ENCODE measurements at regions not wholly inside any gene's neighbourhood (a gene's known extent, or its start where the extent isn't known, plus 50 kb on each side); places are given as distances from the start of the nearest gene placed in this dataset.
"Not testable (repeated sequence)": the region's sequence is repeated elsewhere in the genome, so short reads cannot be mapped to it uniquely, and the experiment has no call there.

DNA sequence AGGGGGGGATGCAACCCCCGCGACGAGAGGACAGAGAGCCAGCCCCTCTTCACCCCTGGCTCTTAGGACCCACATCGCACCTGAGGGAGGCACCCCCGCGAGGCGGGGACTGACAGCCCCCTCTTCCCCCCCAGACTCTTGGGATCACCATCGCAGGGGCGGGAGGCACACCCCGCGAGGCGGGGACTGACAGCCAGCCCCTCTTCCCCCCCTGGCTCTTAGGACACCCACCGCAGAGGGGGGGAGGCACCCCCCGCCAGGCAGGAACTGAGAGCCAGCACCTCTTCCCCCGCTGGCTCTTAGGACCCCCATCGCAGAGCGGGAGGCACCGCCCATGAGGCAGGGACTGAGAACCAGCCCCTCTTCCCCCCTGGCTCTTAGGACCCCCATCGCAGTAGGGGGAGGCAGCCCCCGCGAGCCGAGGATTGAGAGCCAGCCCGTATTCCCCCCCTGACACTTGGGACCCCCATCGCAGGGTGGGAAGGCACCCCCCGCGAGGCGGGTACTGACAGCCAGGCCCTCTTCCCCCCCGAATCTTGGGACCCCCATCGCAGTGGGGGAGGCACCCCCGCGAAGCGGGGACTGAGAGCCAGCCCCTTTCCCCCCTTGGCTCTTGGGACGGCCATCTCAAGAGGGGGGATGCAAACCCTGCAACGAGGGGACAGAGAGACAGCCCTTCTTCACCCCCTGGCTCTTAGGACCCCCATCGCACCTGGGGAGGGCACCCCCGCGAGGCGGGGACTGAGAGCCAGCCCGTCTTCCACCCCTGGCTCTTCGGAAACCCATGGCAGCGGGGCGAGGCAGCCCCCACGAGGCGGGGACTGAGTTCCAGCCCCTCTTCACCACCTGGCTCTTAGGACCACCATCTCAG lies 2425.1 kb upstream of the PCDH20 start:
- DNase-seq, result no peak

GRCh38 chr13:63838366-63839110 lies 2422.9 kb upstream of the PCDH20 start:
- no peak for DNase-seq

DNA sequence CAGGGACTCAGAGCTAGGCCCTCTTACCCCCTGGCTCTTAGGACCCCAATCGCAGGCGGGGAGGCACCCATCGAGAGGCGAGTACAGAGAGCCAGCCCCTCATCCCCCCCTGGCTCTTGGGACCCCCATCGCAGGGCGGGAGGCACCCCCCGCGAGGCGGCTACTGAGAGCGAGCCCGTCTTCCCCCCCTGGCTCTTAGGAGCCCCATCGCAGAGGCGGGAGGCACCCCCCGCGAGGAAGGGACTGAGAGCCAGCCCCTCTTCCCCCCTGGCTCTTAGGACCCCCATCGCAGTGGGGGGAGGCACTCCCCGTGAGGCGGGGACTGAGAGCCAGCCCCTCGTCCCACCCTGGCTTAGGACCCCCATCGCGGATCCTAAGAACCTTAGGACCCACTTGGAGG lies 2422.1 kb upstream of the PCDH20 start:
- not testable (repeated sequence) for DNase-seq

GRCh38 chr13:63829609-63830008 lies 2414.0 kb upstream of the PCDH20 start:
- not testable (repeated sequence) for DNase-seq

DNA sequence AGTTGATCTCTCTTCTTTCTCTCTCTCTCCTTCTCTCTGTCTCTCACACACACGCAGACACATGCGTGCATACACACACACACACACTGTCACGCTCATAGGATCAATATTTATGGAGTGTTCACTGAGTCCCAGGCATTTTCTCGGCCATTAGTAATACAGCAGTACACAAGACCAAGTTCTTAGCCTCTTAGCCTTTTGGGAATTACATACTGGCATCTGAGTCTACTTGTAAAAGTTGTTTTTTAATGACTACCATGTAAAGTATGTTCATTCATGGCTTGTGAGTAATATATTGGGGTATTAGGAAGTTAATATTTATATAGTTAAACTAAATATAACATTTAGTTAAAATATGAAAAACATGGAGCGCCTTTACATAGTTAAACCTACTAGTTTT lies 2406.1 kb upstream of the PCDH20 start:
- not testable (repeated sequence) for DNase-seq

- DNase-seq, result not testable (repeated sequence)
These were observed 2395.9 kb upstream of the PCDH20 start for GRCh38 chr13:63811428-63812004.

DNA sequence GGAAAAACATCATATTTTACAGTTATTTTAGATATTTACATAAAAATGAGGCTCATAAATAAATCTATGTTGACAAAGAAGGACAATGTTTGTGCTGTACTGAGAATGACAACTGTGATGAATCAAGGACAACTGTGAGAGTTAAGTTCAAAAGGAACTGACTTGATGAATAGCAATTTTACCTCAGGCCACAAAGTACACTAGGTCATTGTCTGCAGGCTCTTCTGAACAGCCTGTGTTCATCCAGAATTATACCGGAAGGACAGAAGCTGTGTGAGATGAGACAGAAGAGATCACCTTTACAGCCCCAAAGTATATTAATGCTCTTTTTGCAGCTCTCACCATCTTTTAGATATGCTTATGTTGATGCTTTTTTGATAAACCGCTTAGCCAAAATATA lies 2375.5 kb upstream of the PCDH20 start:
- DNase-seq, result not testable (repeated sequence)

DNA sequence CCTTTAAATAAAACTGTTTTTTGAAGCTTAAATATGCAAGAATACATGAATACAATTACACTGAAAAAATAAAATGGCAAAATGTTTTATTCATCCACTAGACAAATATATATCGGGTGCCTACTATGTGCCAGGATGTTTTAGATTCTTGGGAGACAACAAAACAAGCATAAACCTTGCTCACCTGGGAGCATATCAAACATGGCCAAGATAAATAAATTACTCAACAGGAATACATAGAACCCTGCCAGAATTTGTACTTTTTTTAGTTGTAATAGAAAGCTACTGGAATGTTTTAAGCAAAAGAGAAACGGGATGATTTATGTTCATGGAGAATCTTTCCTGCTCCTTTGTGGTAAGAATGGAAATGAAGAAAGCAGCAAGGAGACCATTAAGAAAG lies 2358.5 kb upstream of the PCDH20 start:
- DNase-seq, result no peak

GRCh38 chr13:63773476-63773875 lies 2357.8 kb upstream of the PCDH20 start:
- no peak for DNase-seq

DNA sequence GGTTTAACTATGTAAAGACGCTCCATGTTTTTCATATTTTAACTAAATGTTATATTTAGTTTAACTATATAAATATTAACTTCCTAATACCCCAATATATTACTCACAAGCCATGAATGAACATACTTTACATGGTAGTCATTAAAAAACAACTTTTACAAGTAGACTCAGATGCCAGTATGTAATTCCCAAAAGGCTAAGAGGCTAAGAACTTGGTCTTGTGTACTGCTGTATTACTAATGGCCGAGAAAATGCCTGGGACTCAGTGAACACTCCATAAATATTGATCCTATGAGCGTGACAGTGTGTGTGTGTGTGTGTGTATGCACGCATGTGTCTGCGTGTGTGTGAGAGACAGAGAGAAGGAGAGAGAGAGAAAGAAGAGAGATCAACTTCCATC lies 2342.0 kb upstream of the PCDH20 start:
- not testable (repeated sequence) for DNase-seq

DNA sequence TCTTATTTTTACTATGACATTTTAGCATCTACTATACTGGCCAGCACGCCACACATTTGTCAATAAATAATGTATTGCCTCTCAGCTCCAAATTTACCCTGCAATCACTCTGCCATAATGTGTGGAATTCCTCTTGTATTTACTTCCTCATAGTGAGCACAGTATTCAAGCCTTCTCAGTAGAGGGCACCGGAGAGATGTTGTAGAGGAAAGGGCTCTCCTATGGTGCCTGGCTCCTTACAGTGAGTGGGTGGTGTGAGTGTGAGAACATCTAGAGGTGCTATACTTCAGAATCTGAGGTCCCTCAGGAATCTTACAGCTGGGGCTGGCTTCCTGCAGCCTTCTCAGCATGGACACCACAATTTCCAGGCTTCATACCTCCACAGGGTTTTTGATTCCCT lies 2334.2 kb upstream of the PCDH20 start:
- not testable (repeated sequence) for DNase-seq

GRCh38 chr13:63741814-63742101 lies 2326.1 kb upstream of the PCDH20 start:
- not testable (repeated sequence) for DNase-seq

GRCh38 chr13:63741029-63741813 lies 2325.6 kb upstream of the PCDH20 start:
- DNase-seq, result no peak

GRCh38 chr13:63739112-63739735 lies 2323.6 kb upstream of the PCDH20 start:
- not testable (repeated sequence) for DNase-seq

GRCh38 chr13:63737418-63737817 lies 2321.8 kb upstream of the PCDH20 start:
- no peak for DNase-seq

- DNase-seq, result no peak
These were observed 2316.2 kb upstream of the PCDH20 start for GRCh38 chr13:63731896-63732295.

GRCh38 chr13:63712159-63712558 lies 2296.5 kb upstream of the PCDH20 start:
- DNase-seq, result not testable (repeated sequence)

DNA sequence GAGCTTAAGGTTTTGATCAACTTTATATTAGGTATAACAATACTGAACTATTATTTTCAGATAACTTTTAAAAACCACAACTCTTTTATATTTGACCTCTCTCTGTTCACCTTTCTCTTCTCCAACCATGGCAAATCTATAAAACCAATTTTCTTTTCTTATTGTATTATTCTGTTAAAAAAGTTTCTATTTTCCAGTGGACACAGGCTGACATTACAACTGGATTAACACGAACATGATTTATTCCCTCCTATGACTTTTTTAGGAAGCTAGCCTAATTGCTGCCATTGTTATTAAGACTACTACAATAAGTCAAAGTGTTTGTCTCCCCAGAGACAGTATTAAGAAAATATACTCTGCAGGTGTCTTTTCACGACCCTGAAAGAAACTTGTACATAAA lies 2291.1 kb upstream of the PCDH20 start:
- DNase-seq, result no peak

- DNase-seq, result no peak
These were observed 2288.9 kb upstream of the PCDH20 start for GRCh38 chr13:63704521-63704920.

- DNase-seq, result no peak
These were observed 2284.7 kb upstream of the PCDH20 start for GRCh38 chr13:63700350-63700749.

GRCh38 chr13:63699948-63700347 lies 2284.3 kb upstream of the PCDH20 start:
- no peak for DNase-seq

- DNase-seq, result no peak
These were observed 2280.4 kb upstream of the PCDH20 start for GRCh38 chr13:63696055-63696454.
